NCI-H446 (cell line): ENCODE measurements at regions not wholly inside any gene's neighbourhood (a gene's known extent, or its start where the extent isn't known, plus 50 kb on each side); places are given as distances from the start of the nearest gene placed in this dataset.

Source experiments
- DNase-seq, 2 experiments: peaks; one replicate each; lab custom pipeline; 2025; lab: John Stamatoyannopoulos, UW

- no peak for DNase-seq
These were observed 661.4 kb upstream of the KLF4 start for GRCh38 chr9:108150736-108151586.

- no peak for DNase-seq
These were observed 659.8 kb upstream of the KLF4 start for GRCh38 chr9:108149326-108149725.

- DNase-seq = no peak
These were observed 653.1 kb upstream of the KLF4 start for GRCh38 chr9:108142504-108143201.

GRCh38 chr9:108142142-108142503, 652.6 kb upstream of the KLF4 start:
- DNase-seq = no peak

GRCh38 chr9:108139900-108140299, 650.3 kb upstream of the KLF4 start:
- DNase-seq = no peak

- no peak for DNase-seq
These were observed 648.9 kb upstream of the KLF4 start for GRCh38 chr9:108138516-108138915.

GRCh38 chr9:108136656-108137055, 647.1 kb upstream of the KLF4 start:
- DNase-seq = no peak

GRCh38 chr9:108134486-108135128, 645.0 kb upstream of the KLF4 start:
- DNase-seq = no peak

GRCh38 chr9:108133680-108134079, 644.1 kb upstream of the KLF4 start:
- DNase-seq = no peak

- no peak for DNase-seq
These were observed 643.5 kb upstream of the KLF4 start for GRCh38 chr9:108133101-108133500.

- DNase-seq = no peak
These were observed 641.3 kb upstream of the KLF4 start for GRCh38 chr9:108130905-108131304.

GRCh38 chr9:108125625-108126024, 636.1 kb upstream of the KLF4 start:
- no peak for DNase-seq

- DNase-seq = no peak
These were observed 630.1 kb upstream of the KLF4 start for GRCh38 chr9:108119530-108120113.

- DNase-seq = peak in 1 of 2 experiments; percentile 3
These were observed 628.2 kb upstream of the KLF4 start for GRCh38 chr9:108117795-108118194.

GRCh38 chr9:108117306-108117705, 627.7 kb upstream of the KLF4 start:
- DNase-seq = no peak

- DNase-seq = no peak
These were observed 624.0 kb upstream of the KLF4 start for GRCh38 chr9:108113596-108113995.

- DNase-seq = no peak
These were observed 620.5 kb upstream of the KLF4 start for GRCh38 chr9:108109927-108110690.

GRCh38 chr9:108108852-108109448, 619.4 kb upstream of the KLF4 start:
- DNase-seq = no peak

GRCh38 chr9:108108280-108108851, 618.8 kb upstream of the KLF4 start:
- no peak for DNase-seq

GRCh38 chr9:108105885-108106284, 616.3 kb upstream of the KLF4 start:
- DNase-seq = no peak

- DNase-seq = no peak
These were observed 615.4 kb upstream of the KLF4 start for GRCh38 chr9:108104991-108105390.
